Lower lobe of right lung (tissue), 2 donors: ENCODE measurements at regions not wholly inside any gene's neighbourhood (a gene's known extent, or its start where the extent isn't known, plus 50 kb on each side); places are given as distances from the start of the nearest gene placed in this dataset.

ENCODE experiments used
- ATAC-seq, 2 donors: fragments of 200-7000 bp; cut with Tn5 transposase; one replicate each; pipeline ENCODE4 v1.9.1; 2020 to 2022; ENCODE audit warnings: mild to moderate bottlenecking in 2 of 2, moderate library complexity in 2 of 2
- DNase-seq: peaks from one replicate; pipeline ENCODE4 v3.0.0-alpha.2; 2020
- H3K27ac ChIP-seq: fragments of 200-600 bp; one replicate; pipeline ENCODE4 v1.8.0; 2022
- H3K27me3 ChIP-seq: fragments of 200-600 bp; one replicate; pipeline ENCODE4 v1.8.0; 2022; ENCODE audit warnings: low read depth
- H3K36me3 ChIP-seq: fragments of 200-600 bp; one replicate; pipeline ENCODE4 v1.8.0; 2022; ENCODE audit warnings: mild to moderate bottlenecking
- H3K4me1 ChIP-seq: fragments of 200-600 bp; one replicate; pipeline ENCODE4 v1.8.0; 2022
- H3K4me3 ChIP-seq: fragments of 200-600 bp; one replicate; pipeline ENCODE4 v1.8.0; 2022; ENCODE audit warnings: mild to moderate bottlenecking
- H3K9me3 ChIP-seq: fragments of 200-600 bp; one replicate; pipeline ENCODE4 v1.8.0; 2022
- CTCF ChIP-seq: fragments of 200-600 bp; IDR thresholded peaks from one replicate; pipeline ENCODE4 v1.8.0; 2022; ENCODE audit warnings: antibody characterized with exemption, mild to moderate bottlenecking
- intact Hi-C: fragments of 100-400 bp; cut with DNase I; formaldehyde crosslinking; loops from one replicate; pipeline ENCODE4 v1.11.0; 2022
- donor health status: DM: no; HTN: yes; CAD: no; lungs with severe emphysema.

- Histone ChIP-seq H3K27me3 (no peaks in the 10 kb centered on the region), H3K36me3 (no peaks in the 10 kb centered on the region), H3K4me1 (no peaks in the 10 kb centered on the region), H3K9me3 (no peaks in the 10 kb centered on the region), H3K27ac (no peak overlapping the region), H3K4me3 (no peak overlapping the region)
- ATAC-seq = no peak
- no peak for DNase-seq
- TF ChIP-seq CTCF = no peak
- intact Hi-C loops = no loop called here
Observed at GRCh38 chr6:159642995-159643394, 50.0 kb downstream of the SOD2 start.

- no peak for DNase-seq
- no peak for TF ChIP-seq CTCF
- no peaks in the 10 kb centered on the region for H3K9me3 ChIP-seq
- no peaks in the 10 kb centered on the region for H3K4me1 ChIP-seq
- no peaks in the 10 kb centered on the region for H3K36me3 ChIP-seq
- no peak overlapping the region for H3K4me3 ChIP-seq
- ATAC-seq = no peak
- no peak overlapping the region for H3K27ac ChIP-seq
- intact Hi-C loops = no loop called here
- no peaks in the 10 kb centered on the region for H3K27me3 ChIP-seq
Observed at GRCh38 chr6:159642481-159642880, 50.6 kb downstream of the SOD2 start.

GRCh38 chr6:159640722-159641482 lies 52.1 kb downstream of the SOD2 start:
- no peak for TF ChIP-seq CTCF
- intact Hi-C loops = no loop called here
- H3K4me1 ChIP-seq = no peaks in the 10 kb centered on the region

GRCh38 chr6:159640322-159640721 lies 52.7 kb downstream of the SOD2 start:
- TF ChIP-seq CTCF = no peak
- intact Hi-C loops = no loop called here
- Histone ChIP-seq H3K27me3 (no peaks in the 10 kb centered on the region), H3K4me1 (no peaks in the 10 kb centered on the region), H3K9me3 (no peaks in the 10 kb centered on the region), H3K27ac (no peak overlapping the region), H3K36me3 (no peaks in the 10 kb centered on the region), H3K4me3 (no peak overlapping the region)
- ATAC-seq (no peak), DNase-seq (no peak)

More at GRCh38 chr6:159640722-159641482, 52.1 kb downstream of the SOD2 start:
- Histone ChIP-seq H3K27me3 (no peaks in the 10 kb centered on the region), H3K9me3 (no peaks in the 10 kb centered on the region), H3K4me3 (no peak overlapping the region), H3K36me3 (no peaks in the 10 kb centered on the region), H3K27ac (no peak overlapping the region)
- DNase-seq (no peak), ATAC-seq (no peak)

- no peak for ATAC-seq
- Histone ChIP-seq H3K36me3 (no peaks in the 10 kb centered on the region), H3K27ac (no peak overlapping the region), H3K27me3 (no peaks in the 10 kb centered on the region), H3K4me1 (no peaks in the 10 kb centered on the region), H3K4me3 (no peak overlapping the region), H3K9me3 (no peaks in the 10 kb centered on the region)
- intact Hi-C loops = no loop called here
- no peak for DNase-seq
- no peak for TF ChIP-seq CTCF
Observed at GRCh38 chr6:159639721-159640120, 53.3 kb downstream of the SOD2 start.
